Omental fat pad (tissue), 3 donors: ENCODE measurements at regions not wholly inside any gene's neighbourhood (a gene's known extent, or its start where the extent isn't known, plus 50 kb on each side); places are given as distances from the start of the nearest gene placed in this dataset.

Source experiments
- ATAC-seq: fragments of 150-250 bp; one replicate; pipeline ENCODE4 v1.9.1; 2016; ENCODE audit warnings: mild to moderate bottlenecking, moderate library complexity; ENCODE audit not compliant: low FRiP score
- DNase-seq: peaks from one replicate; pipeline ENCODE4 v3.0.0-alpha.2; 2019; ENCODE audit warnings: low spot score
- CTCF ChIP-seq, 3 donors: fragments of 450-650 bp; IDR thresholded peaks; one replicate each; pipeline ENCODE4 v1.5.1; 2016 to 2017; ENCODE audit warnings: antibody characterized with exemption in 3 of 3, mild to moderate bottlenecking in 3 of 3, moderate library complexity in 2 of 3

GRCh38 chr5:39891376-39891775 lies 466.6 kb upstream of the DAB2 start:
- no peak for DNase-seq
- no peak for ATAC-seq
- no peak for TF ChIP-seq CTCF (IDR thresholded peaks at IDR 0.05)

- DNase-seq (no peak), ATAC-seq (no peak)
- no peak for TF ChIP-seq CTCF (IDR thresholded peaks at IDR 0.05)
Measured at GRCh38 chr5:39880985-39881384, 456.2 kb upstream of the DAB2 start.

- ATAC-seq, result no peak
- no peak for DNase-seq
- TF ChIP-seq CTCF (IDR thresholded peaks at IDR 0.05), result no peak
Measured at GRCh38 chr5:39877479-39877878, 452.7 kb upstream of the DAB2 start.

- DNase-seq (no peak), ATAC-seq (no peak)
- no peak for TF ChIP-seq CTCF (IDR thresholded peaks at IDR 0.05)
Measured at GRCh38 chr5:39876146-39876545, 451.4 kb upstream of the DAB2 start.

GRCh38 chr5:39870137-39870536 lies 445.4 kb upstream of the DAB2 start:
- ATAC-seq (no peak), DNase-seq (no peak)
- no peak for TF ChIP-seq CTCF (IDR thresholded peaks at IDR 0.05)

- TF ChIP-seq CTCF (IDR thresholded peaks at IDR 0.05), result no peak
Measured at GRCh38 chr5:39869396-39869795, 444.6 kb upstream of the DAB2 start.

GRCh38 chr5:39867923-39868322 lies 443.1 kb upstream of the DAB2 start:
- ATAC-seq (no peak), DNase-seq (no peak)
- no peak for TF ChIP-seq CTCF (IDR thresholded peaks at IDR 0.05)

More at GRCh38 chr5:39869396-39869795, 444.6 kb upstream of the DAB2 start:
- no peak for DNase-seq
- ATAC-seq, result no peak
